ENCODE measurements at regions not wholly inside any gene's neighbourhood (a gene's known extent, or its start where the extent isn't known, plus 50 kb on each side); places are given as distances from the start of the nearest gene placed in this dataset.

DNA sequence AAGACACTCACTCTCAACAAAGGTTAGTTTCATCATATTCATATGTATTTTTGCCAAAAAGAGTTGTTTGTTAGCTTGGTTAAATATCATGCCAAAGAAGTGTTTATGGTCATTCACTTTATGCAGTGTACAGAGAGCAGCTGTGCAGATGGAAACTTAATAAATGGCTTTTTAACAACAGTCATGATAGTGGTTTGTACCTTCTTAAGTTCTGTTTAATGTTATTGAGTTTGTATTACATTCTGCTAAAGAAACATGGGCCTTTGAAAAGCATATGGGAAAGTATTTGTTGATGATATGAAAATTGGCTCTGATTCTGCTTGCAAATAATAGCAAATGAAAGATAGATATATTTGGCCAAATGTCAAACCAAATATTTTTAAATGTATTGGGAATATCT lies 607.3 kb downstream of the NCAM2 start:
- DNase-seq, result no peak

DNA sequence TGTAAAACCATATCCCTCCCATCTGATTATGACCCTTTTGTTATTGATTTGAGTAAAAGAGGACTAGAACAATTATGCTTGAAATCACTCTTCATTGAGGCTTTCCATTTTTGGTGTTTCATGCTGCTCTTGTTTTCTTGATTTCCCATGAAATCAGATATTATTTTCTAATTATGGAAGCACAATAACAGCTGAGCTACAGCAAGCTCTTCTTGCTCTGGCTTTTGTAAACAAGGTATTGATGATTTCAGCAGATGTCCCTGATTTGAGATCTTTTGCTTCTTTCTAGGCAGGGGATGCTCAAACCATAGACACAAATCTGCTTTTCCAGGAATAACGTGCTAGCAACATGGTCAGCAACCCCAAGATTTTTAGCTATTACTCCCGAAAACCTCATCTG lies 607.8 kb downstream of the NCAM2 start:
- no peak for DNase-seq

- no peak for DNase-seq
These were observed 614.3 kb downstream of the NCAM2 start for GRCh38 chr21:21612466-21612865.

- DNase-seq, result no peak
These were observed 616.8 kb downstream of the NCAM2 start for GRCh38 chr21:21614966-21615365.

- no peak for DNase-seq
These were observed 624.4 kb downstream of the NCAM2 start for GRCh38 chr21:21622460-21623234.

GRCh38 chr21:21624674-21625073 lies 626.5 kb downstream of the NCAM2 start:
- DNase-seq, result no peak

- no peak for DNase-seq
These were observed 633.8 kb downstream of the NCAM2 start for GRCh38 chr21:21631961-21632360.

DNA sequence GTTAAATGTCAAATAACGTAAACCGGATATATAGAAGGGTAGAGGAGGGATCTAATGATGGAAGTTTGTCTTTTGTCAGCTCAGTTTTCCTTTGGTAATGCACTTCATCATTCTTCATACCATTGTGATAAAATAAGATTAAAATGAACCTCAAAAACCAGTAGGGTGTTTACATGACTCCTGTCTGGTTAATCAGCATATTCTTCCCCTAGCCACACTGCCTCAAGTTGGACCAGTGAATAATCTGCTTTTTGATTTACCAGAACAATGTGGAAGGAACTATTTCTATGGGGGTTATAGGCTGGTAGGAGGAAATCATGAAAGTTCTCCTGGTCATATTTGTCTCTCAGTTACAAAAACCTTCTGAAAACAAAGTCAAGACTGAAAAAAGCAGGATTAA lies 634.7 kb downstream of the NCAM2 start:
- no peak for DNase-seq

GRCh38 chr21:21661741-21662140 lies 663.5 kb downstream of the NCAM2 start:
- no peak for DNase-seq

GRCh38 chr21:21662776-21663175 lies 664.6 kb downstream of the NCAM2 start:
- no peak for DNase-seq

GRCh38 chr21:21664871-21665270 lies 666.7 kb downstream of the NCAM2 start:
- no peak for DNase-seq

- DNase-seq, result no peak
These were observed 668.5 kb downstream of the NCAM2 start for GRCh38 chr21:21666689-21667088.

DNA sequence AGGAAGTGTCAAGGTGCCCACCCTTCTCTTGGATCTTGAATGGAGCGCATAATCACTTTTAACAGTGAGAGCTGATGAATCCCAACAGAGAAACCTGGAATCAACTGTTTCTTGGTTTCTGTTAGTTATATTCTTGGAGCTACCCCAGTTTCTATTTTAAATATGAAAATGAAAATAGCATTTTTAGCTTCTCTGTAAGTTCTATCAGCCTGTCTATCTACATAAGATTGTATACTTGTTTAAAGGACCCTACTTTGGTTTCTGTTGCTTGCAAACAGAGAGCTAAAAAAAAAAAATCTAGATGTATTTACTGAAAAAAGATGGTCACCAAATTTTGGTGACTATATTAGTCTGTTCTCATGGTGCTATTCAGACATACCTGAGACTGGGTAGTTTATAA lies 670.0 kb downstream of the NCAM2 start:
- no peak for DNase-seq

- no peak for DNase-seq
These were observed 675.8 kb downstream of the NCAM2 start for GRCh38 chr21:21673959-21674358.

DNA sequence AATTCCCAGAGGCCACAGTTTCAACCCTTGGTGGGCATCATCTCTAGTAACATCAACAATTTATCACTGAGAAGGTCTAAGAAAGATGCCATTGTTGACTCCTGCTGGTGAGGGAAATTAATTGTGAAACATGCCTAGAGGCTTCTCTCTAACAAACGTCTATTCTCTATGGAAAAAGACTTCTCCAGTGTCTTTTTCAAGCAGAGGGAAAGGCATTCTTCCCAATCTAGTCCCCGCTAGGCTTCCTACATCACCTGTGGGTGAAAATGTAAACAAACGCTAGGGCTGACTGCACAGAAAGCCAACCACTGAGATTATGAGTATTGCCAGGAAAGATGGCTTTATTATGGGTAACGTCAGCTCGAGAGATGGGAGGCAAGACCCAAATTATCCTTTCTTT lies 677.4 kb downstream of the NCAM2 start:
- no peak for DNase-seq

DNA sequence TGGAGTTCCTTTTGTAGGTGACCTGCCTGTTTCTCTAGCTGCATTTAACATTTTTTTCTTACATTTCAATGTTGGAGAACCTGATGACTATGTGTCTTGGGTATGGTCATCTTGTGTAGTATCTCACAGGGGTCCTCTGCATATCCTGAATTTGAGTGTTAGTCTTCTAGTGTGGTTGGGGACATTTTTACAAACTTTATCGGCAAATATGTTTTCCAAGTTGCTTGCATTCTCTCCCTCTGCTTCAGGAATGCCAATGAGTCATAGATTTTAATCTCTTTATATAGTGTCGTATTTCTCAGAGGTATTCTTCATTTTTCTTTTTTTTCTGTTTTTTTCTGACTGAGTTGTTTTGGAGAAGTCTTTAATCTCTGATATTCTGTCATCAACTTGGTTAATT lies 684.0 kb downstream of the NCAM2 start:
- no peak for DNase-seq

- DNase-seq, result no peak
These were observed 690.7 kb downstream of the NCAM2 start for GRCh38 chr21:21688889-21689288.

DNA sequence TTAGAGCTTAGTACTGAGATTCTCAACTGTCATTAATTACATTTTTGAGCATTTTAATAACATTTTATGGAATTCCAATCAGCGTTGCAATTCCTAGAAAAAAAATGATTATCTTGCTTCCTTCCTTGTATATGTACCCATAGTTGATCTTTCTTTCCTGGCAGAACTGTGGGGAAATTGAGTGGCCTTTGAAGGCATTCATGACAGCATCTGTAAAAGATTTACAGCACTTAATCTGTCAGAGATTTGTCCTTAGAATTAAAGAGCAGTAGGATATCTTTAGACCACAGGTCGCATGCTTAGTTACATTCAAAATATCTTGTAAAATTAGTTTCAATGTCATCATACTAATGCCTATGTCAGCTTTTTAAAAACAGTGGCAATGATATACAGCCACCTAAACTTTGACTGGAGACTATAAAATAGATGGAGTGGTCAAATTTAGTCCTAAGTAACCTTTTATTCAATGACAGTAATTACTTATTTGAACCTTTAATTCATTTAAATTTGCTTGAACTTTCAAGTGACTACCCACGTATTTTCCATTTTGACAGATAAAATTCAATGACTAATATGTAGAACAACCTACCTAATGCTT lies 692.0 kb downstream of the NCAM2 start:
- no peak for DNase-seq

DNA sequence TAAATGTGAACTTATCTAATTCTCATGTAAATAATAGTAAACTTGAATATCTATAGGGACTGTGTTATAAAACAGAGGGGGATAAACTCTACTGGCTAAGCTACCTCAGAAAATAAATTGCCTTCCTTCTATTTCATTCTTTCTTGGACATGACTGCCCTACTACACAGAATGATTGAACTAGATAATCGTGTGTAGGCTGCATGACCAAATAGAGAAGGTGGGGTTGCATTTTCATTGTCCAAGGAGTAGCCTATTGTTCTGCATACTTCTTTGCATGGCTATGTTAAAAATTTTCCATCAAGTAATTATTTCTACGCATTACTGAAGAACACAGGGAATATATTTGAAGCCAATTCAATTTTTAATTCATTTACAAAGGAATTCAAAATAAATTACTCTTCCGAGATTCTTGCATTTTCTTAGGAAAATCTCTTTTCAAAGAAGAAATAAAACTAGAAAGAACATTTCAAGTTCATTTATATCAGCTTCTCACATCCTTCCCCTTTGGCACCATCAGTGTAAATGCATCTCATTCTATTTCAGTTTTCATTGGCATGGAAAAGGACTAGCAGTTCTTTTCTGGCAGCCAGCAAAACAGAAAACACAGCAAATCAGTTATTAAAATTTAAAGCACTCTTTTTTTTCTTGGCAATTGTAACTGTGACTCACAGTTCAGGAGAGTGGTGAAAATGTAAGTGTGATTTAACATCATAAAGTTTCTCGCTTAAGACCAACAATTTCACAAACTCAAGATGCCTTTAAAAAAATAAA lies 714.7 kb downstream of the NCAM2 start:
- DNase-seq, result no peak

DNA sequence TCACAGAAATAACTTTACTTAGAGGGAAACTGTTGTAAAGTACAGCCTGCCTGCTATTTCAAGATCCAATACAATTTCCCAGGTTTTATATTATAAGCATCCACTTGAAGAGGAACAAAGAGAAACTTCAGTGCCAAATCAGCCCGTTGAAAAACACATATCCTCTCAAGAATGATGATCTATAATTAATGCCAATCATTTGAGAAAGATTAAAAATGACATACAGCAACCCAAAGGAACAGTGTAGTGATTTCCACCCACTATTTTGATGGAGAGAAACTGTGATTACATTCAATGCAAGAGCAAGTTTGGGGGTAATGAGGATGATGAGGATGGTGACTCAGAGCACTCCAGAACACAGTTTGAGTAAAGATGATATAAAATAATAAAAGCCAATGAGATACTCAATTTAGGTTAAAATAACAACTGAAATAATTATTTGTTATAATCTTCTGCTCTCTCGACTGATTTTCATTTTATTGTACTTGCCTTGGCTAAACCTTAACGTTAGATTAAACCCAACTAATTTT lies 715.5 kb downstream of the NCAM2 start:
- no peak for DNase-seq

GRCh38 chr21:21714426-21714825 lies 716.2 kb downstream of the NCAM2 start:
- DNase-seq, result no peak

DNA sequence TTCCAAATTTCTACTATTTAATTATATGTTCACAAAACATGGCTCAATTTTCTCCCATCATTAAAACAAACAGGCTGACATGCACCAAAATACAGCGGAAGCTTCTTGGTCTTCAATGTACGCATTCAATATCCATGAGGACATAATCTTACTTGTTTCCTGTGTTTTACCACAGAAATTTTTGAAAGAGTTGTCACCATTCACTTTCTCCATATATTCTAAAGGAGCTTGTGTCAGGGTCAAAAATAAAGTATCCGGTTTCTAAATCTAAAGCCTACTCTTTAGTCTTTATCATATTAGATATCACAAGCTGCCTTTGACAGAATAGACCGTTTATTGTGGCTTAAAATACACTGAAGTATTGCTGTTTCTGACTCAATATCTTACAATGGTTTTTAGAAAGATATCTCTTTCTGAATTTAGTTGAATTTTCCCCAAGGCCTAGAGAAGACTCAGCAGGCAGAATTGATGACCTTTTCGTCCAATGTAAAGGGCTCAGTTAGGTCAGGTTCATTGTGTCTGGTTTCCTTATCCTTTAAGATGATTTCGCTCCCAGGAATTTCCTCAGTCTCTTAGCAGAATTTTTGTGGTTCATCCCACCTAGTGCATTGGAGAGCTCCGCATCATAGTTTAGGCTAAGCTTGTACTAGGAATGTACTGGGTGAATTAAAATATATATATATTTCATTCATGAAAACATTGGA lies 717.2 kb downstream of the NCAM2 start:
- no peak for DNase-seq

- DNase-seq, result no peak
These were observed 724.5 kb downstream of the NCAM2 start for GRCh38 chr21:21722731-21723130.

Measured in CD4-positive, alpha-beta T cell treated with Interleukin-21 for 1 hour (primary cell).